Suprapubic skin (tissue), 4 donors: ENCODE measurements at regions not wholly inside any gene's neighbourhood (a gene's known extent, or its start where the extent isn't known, plus 50 kb on each side); places are given as distances from the start of the nearest gene placed in this dataset.
A peak's percentile ranks its signal among the peaks of the same experiment; 100 is the strongest.

Experiments used
- DNase-seq, 2 donors: peaks; one replicate each; pipeline ENCODE4 v3.0.0-alpha.2; 2019; ENCODE audit warnings: low spot score in 2 of 2
- H3K27ac ChIP-seq: fragments of 200-600 bp; sonication (generic); one replicate; pipeline ENCODE4 v1.5.1; 2019
- H3K27me3 ChIP-seq: fragments of 200-600 bp; sonication (generic); one replicate; pipeline ENCODE4 v1.5.1; 2019
- H3K36me3 ChIP-seq: fragments of 200-600 bp; sonication (generic); one replicate; pipeline ENCODE4 v1.5.1; 2019
- H3K4me1 ChIP-seq: fragments of 200-600 bp; sonication (generic); one replicate; pipeline ENCODE4 v1.5.1; 2019
- H3K4me3 ChIP-seq: fragments of 200-600 bp; sonication (generic); one replicate; pipeline ENCODE4 v1.5.1; 2019; ENCODE audit warnings: mild to moderate bottlenecking
- H3K9me3 ChIP-seq: fragments of 200-600 bp; sonication (generic); one replicate; pipeline ENCODE4 v1.5.1; 2019
- CTCF ChIP-seq, 2 donors: fragments of 200-600 bp in 1 of 2; fragments of 450-650 bp in 1 of 2; sonication (generic) in 1 of 2; IDR thresholded peaks; one replicate each; pipeline ENCODE4 v1.5.1; 2016 to 2019; ENCODE audit warnings: antibody characterized with exemption in 2 of 2, mild to moderate bottlenecking in 1 of 2, moderate library complexity in 1 of 2
- EP300 ChIP-seq: sonication (generic); formaldehyde crosslinking; IDR thresholded peaks from one replicate; pipeline ENCODE4 v1.6.1; 2017; ENCODE audit warnings: antibody characterized with exemption
- POLR2A ChIP-seq, 2 donors: fragments of 450-650 bp; IDR thresholded peaks; one replicate each; pipeline ENCODE4 v1.6.1; 2017; ENCODE audit warnings: antibody characterized with exemption in 2 of 2, mild to moderate bottlenecking in 2 of 2, moderate library complexity in 2 of 2
- POLR2AphosphoS5 ChIP-seq, 3 donors: sonication (generic); formaldehyde crosslinking; IDR thresholded peaks; one replicate each; pipeline ENCODE4 v1.6.1; 2017; ENCODE audit warnings: antibody characterized with exemption in 3 of 3
- WGBS: methylation state at CpG from one replicate; pipeline ENCODE4 v1.1.5; 2018; 5-methylcytosine and 5-hydroxymethylcytosine counted together

- Histone ChIP-seq H3K27me3 (no peaks in the 10 kb centered on the region), H3K4me3 (no peak overlapping the region), H3K4me1 (peaks cover 15% of the 10 kb centered on the region), H3K36me3 (no peaks in the 10 kb centered on the region), H3K9me3 (no peaks in the 10 kb centered on the region), H3K27ac (no peak overlapping the region)
- no peak for DNase-seq
- TF ChIP-seq POLR2AphosphoS5 (IDR thresholded peaks at IDR 0.05) (no peak), POLR2A (IDR thresholded peaks at IDR 0.05) (no peak), CTCF (IDR thresholded peaks at IDR 0.05) (no peak), EP300 (no peak)
- WGBS = 78% methylated on average over 1 of the region's 1 CpG
Observed at GRCh38 chr14:34256223-34256622, 205.8 kb downstream of the SPTSSA start.

- H3K27ac ChIP-seq = no peak overlapping the region
- no peak overlapping the region for H3K4me3 ChIP-seq
- peaks cover 19% of the 10 kb centered on the region for H3K4me1 ChIP-seq
- no peak for DNase-seq
- no peaks in the 10 kb centered on the region for H3K9me3 ChIP-seq
- 64% methylated on average over 5 of the region's 5 CpGs for WGBS
- no peaks in the 10 kb centered on the region for H3K27me3 ChIP-seq
- H3K36me3 ChIP-seq = no peaks in the 10 kb centered on the region
- TF ChIP-seq EP300 = no peak
- TF ChIP-seq POLR2A (IDR thresholded peaks at IDR 0.05) = no peak
- TF ChIP-seq CTCF (IDR thresholded peaks at IDR 0.05) = no peak
- TF ChIP-seq POLR2AphosphoS5 (IDR thresholded peaks at IDR 0.05) = no peak
Observed at GRCh38 chr14:34254571-34254970, 207.5 kb downstream of the SPTSSA start.

DNA sequence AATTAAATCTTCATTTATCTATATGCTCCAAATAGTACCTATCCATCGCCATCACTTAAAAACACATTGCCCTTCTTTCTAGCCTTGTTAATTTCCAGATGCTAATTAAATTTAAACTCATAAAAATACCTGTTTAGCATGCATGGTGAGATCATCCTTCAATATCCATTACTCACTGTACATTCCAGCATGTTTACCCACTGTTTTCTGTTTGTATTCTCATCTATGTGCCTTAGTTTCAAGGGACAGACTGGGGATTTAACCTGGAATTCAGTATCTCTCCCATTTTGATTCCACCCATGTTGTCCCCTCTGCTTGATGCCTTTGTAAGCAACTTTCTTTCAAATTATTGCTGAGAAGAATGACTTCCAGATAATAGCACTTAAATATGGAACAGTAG, 208.0 kb downstream of the SPTSSA start:
- Histone ChIP-seq H3K27ac (no peak overlapping the region), H3K36me3 (no peaks in the 10 kb centered on the region), H3K9me3 (no peaks in the 10 kb centered on the region), H3K4me3 (no peak overlapping the region), H3K27me3 (no peaks in the 10 kb centered on the region), H3K4me1 (peaks cover 19% of the 10 kb centered on the region)
- 61% methylated on average over 1 of the region's 1 CpG for WGBS
- TF ChIP-seq POLR2AphosphoS5 (IDR thresholded peaks at IDR 0.05) (no peak), POLR2A (IDR thresholded peaks at IDR 0.05) (no peak), EP300 (no peak), CTCF (IDR thresholded peaks at IDR 0.05) (no peak)
- no peak for DNase-seq

DNA sequence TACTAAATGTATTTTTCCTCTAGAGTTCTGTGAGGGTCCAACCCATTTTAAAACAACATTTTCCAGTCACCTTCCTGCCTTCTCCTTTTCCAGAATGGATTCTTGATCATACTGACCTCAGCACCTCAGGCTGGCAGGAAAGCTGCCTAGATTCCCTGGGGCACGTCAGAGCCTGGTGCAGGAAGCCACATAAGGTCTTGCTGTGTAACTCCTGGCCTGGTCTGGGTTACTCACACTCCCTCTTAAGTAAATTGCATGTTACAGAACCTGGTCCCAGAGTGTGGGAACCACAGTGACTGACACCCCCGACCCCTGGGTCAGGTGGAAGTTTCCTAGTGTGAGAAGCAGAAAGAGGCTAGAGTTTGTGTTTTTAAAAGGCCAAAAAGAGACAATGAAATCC, 209.8 kb downstream of the SPTSSA start:
- Histone ChIP-seq H3K4me3 (no peak overlapping the region), H3K27ac (peak overlapping the region; percentile 24), H3K36me3 (no peaks in the 10 kb centered on the region), H3K27me3 (no peaks in the 10 kb centered on the region), H3K4me1 (peaks cover 11% of the 10 kb centered on the region), H3K9me3 (no peaks in the 10 kb centered on the region)
- WGBS = 40% methylated on average over 2 of the region's 2 CpGs
- TF ChIP-seq EP300 (no peak), POLR2AphosphoS5 (IDR thresholded peaks at IDR 0.05) (no peak), CTCF (IDR thresholded peaks at IDR 0.05) (no peak), POLR2A (IDR thresholded peaks at IDR 0.05) (no peak)
- DNase-seq = no peak

DNA sequence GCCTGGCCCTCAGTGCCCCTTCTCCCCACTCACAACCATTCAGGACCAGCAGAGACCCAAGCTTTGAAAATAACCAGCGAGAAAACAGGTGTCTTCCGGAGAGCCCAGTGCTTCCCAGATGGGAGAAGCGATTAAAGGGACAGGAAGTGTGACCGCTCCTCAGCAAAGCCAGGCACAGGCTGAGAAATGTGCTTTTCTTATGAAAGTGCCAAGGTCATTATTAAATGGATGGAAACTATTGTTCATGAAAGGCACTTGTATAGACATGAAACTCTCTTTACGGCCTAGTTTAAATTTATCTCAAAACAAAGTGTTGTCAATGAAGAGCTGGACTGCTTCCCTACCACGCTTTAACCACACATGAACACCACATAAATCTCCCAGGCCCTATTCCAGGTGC, 210.4 kb downstream of the SPTSSA start:
- 59% methylated on average over 6 of the region's 6 CpGs for WGBS
- no peak overlapping the region for H3K4me3 ChIP-seq
- no peaks in the 10 kb centered on the region for H3K36me3 ChIP-seq
- no peaks in the 10 kb centered on the region for H3K9me3 ChIP-seq
- peaks cover 11% of the 10 kb centered on the region for H3K4me1 ChIP-seq
- TF ChIP-seq EP300 (no peak), POLR2AphosphoS5 (IDR thresholded peaks at IDR 0.05) (no peak), CTCF (IDR thresholded peaks at IDR 0.05) (no peak), POLR2A (IDR thresholded peaks at IDR 0.05) (no peak)
- no peaks in the 10 kb centered on the region for H3K27me3 ChIP-seq
- peak overlapping the region; percentile 24 for H3K27ac ChIP-seq
- DNase-seq = no peak
